GM12878 (cell line): ENCODE measurements at regions not wholly inside any gene's neighbourhood (a gene's known extent, or its start where the extent isn't known, plus 50 kb on each side); places are given as distances from the start of the nearest gene placed in this dataset.

Experiments used
- ATAC-seq: fragments of 200-7000 bp; cut with Tn5 transposase; 3 replicates; pipeline ENCODE4 v1.9.1; 2020; ENCODE audit warnings: mild to moderate bottlenecking, moderate library complexity
- BruUV-seq: library from RNA; stranded (reverse); fragments of 400-500 nt; replicated peaks from 2 replicates; lab custom pipeline; 2021; lab: Mats Ljungman, UMichigan
- CTCF ChIA-PET: fragments of 300-600 bp; sonication (Branson Sonifier 250); formaldehyde crosslinking; extraction: SDS; loops from one replicate; lab custom pipeline; 2021; ENCODE audit warnings: inconsistent platforms; lab: Yijun Ruan, JAX
- POLR2A ChIA-PET: fragments of 350-600 bp; formaldehyde crosslinking; extraction: SDS; loops from one replicate; lab custom pipeline; 2021; ENCODE audit warnings: inconsistent platforms; lab: Charles Lee
- RAD21 ChIA-PET: fragments of 300-600 bp; sonication (Branson Sonifier 250); formaldehyde crosslinking; loops from one replicate; lab custom pipeline; 2023; ENCODE audit warnings: antibody characterized with exemption; ENCODE audit not compliant: unreplicated experiment; lab: Charles Lee
- SMC1A ChIA-PET: fragments of 300-600 bp; sonication (Branson Sonifier 250); formaldehyde crosslinking; loops from one replicate; lab custom pipeline; 2023; ENCODE audit not compliant: unreplicated experiment, uncharacterized antibody; lab: Charles Lee
- DNase-seq: peaks from one replicate; pipeline ENCODE4 v3.0.0-alpha.2; 2011; ENCODE audit warnings: low read depth, low spot score
- FAIRE-seq: peaks from 3 replicates; lab custom pipeline; 2011; peaks lifted over from hg19 to GRCh38; lab: Jason Lieb, UNC
- H2AFZ ChIP-seq: 2 replicates; pipeline ENCODE4 v1.6.0; 2011; ENCODE audit warnings: low read depth, low read length, control low read depth; ENCODE audit not compliant: control insufficient read depth
- H3K27ac ChIP-seq: 2 replicates; pipeline ENCODE4 v1.5.1; 2011; ENCODE audit warnings: control low read depth; ENCODE audit not compliant: control insufficient read depth, insufficient read depth
- H3K27me3 ChIP-seq, 2 experiments: replicated peaks in 1 of 2; 2 replicates each; pipeline versions ENCODE4 v1.6.0 to v1.6.1; 2011; ENCODE audit warnings: low read length in 1 of 2; ENCODE audit not compliant: control insufficient read depth in 2 of 2, insufficient read depth in 2 of 2
- H3K36me3 ChIP-seq, 2 experiments: 2 replicates each; pipeline ENCODE4 v1.5.1; 2011; ENCODE audit warnings: low read length in 1 of 2; ENCODE audit not compliant: control insufficient read depth in 2 of 2, insufficient read depth in 2 of 2
- H3K4me1 ChIP-seq: 2 replicates; pipeline ENCODE4 v1.6.1; 2011; ENCODE audit warnings: mild to moderate bottlenecking, low read length, moderate library complexity, mixed read lengths; ENCODE audit not compliant: control insufficient read depth, insufficient read depth
- H3K4me2 ChIP-seq: 2 replicates; pipeline ENCODE4 v1.6.0; 2011; ENCODE audit warnings: control low read depth; ENCODE audit not compliant: control insufficient read depth, insufficient read depth
- H3K4me3 ChIP-seq: fragments of 200-600 bp; sonication (generic); 2 replicates; pipeline ENCODE4 v1.5.1; 2016
- H3K79me2 ChIP-seq: 2 replicates; pipeline ENCODE4 v1.6.0; 2011; ENCODE audit warnings: low read length; ENCODE audit not compliant: control insufficient read depth, insufficient read depth
- H3K9ac ChIP-seq: 2 replicates; pipeline ENCODE4 v1.8.0; 2011; ENCODE audit warnings: low read length, control low read depth, mixed read lengths; ENCODE audit not compliant: control insufficient read depth, insufficient read depth
- H3K9me3 ChIP-seq: replicated peaks from 3 replicates; pipeline ENCODE4 v1.5.1; 2011; ENCODE audit warnings: mild to moderate bottlenecking, low read length; ENCODE audit not compliant: control insufficient read depth, insufficient read depth
- H4K20me1 ChIP-seq: 2 replicates; pipeline ENCODE4 v1.6.0; 2011; ENCODE audit not compliant: control insufficient read depth, insufficient read depth
- BCL3 ChIP-seq: IDR thresholded peaks from 2 replicates; pipeline ENCODE4 v1.6.1; 2011; ENCODE audit warnings: borderline replicate concordance, low read depth, mild to moderate bottlenecking, moderate library complexity, low read length; ENCODE audit not compliant: insufficient read depth, poor library complexity, severe bottlenecking
- CUX1 ChIP-seq: IDR thresholded peaks from 2 replicates; pipeline ENCODE4 v1.6.1; 2012; ENCODE audit warnings: improper control_type of control experiment, low read depth, low read length; ENCODE audit not compliant: insufficient replicate concordance
- ESRRA ChIP-seq: IDR thresholded peaks from 2 replicates; pipeline ENCODE4 v1.6.1; 2012; ENCODE audit warnings: mild to moderate bottlenecking, low read length, improper control_type of control experiment
- IKZF2 ChIP-seq, 2 experiments: fragments of 450-650 bp; IDR thresholded peaks; 2 replicates each; pipeline ENCODE4 v1.6.1; 2017; ENCODE audit warnings: mild to moderate bottlenecking in 2 of 2, moderate library complexity in 2 of 2
- IRF5 ChIP-seq: fragments of 450-650 bp; IDR thresholded peaks from 2 replicates; pipeline ENCODE4 v1.6.1; 2017; ENCODE audit warnings: borderline replicate concordance
- JUNB ChIP-seq: IDR thresholded peaks from 2 replicates; pipeline ENCODE4 v1.6.1; 2016; ENCODE audit warnings: antibody characterized with exemption, mild to moderate bottlenecking
- KLF5 ChIP-seq: fragments of 450-650 bp; IDR thresholded peaks from 2 replicates; pipeline ENCODE4 v1.6.1; 2014; ENCODE audit warnings: mild to moderate bottlenecking; ENCODE audit not compliant: partially characterized antibody
- PAX5 ChIP-seq: IDR thresholded peaks from 2 replicates; pipeline ENCODE4 v1.6.1; 2011; ENCODE audit warnings: low read depth, low read length, borderline replicate concordance
- PBX3 ChIP-seq: IDR thresholded peaks from 2 replicates; pipeline ENCODE4 v1.6.1; 2011; ENCODE audit warnings: mild to moderate bottlenecking, low read depth, low read length, moderate library complexity; ENCODE audit not compliant: insufficient replicate concordance
- POLR2AphosphoS2 ChIP-seq: IDR thresholded peaks from 2 replicates; pipeline ENCODE4 v1.6.1; 2011; ENCODE audit warnings: low read depth, mild to moderate bottlenecking, low read length, improper control_type of control experiment, moderate library complexity
- RAD51 ChIP-seq: fragments of 450-650 bp; IDR thresholded peaks from 2 replicates; pipeline ENCODE4 v1.6.1; 2016; ENCODE audit warnings: moderate library complexity, mild to moderate bottlenecking, inconsistent platforms
- SMAD5 ChIP-seq: IDR thresholded peaks from 2 replicates; pipeline ENCODE4 v1.6.1; 2016; ENCODE audit warnings: antibody characterized with exemption, low read depth
- SMARCA5 ChIP-seq: fragments of 450-650 bp; IDR thresholded peaks from 2 replicates; pipeline ENCODE4 v1.6.1; 2017; ENCODE audit warnings: mild to moderate bottlenecking
- SRF ChIP-seq, 2 experiments: IDR thresholded peaks; 2 replicates each; pipeline ENCODE4 v1.6.1; 2011; ENCODE audit warnings: low read depth in 2 of 2, low read length in 2 of 2, mild to moderate bottlenecking in 1 of 2, moderate library complexity in 1 of 2
- TCF3 ChIP-seq: IDR thresholded peaks from 2 replicates; pipeline ENCODE4 v1.6.1; 2012; ENCODE audit warnings: low read depth, mild to moderate bottlenecking, low read length, borderline replicate concordance; ENCODE audit not compliant: insufficient read depth
- ZNF384 ChIP-seq: IDR thresholded peaks from 2 replicates; pipeline ENCODE4 v1.6.1; 2012; ENCODE audit warnings: low read depth, mild to moderate bottlenecking, low read length, improper control_type of control experiment, borderline replicate concordance
- ZSCAN29 ChIP-seq: fragments of 450-650 bp; IDR thresholded peaks from 2 replicates; pipeline ENCODE4 v1.6.1; 2017; ENCODE audit warnings: mild to moderate bottlenecking, moderate library complexity
- WGBS: methylation state at CpG from one replicate; pipeline ENCODE4 v1.1.6; 2016; ENCODE audit warnings: low lambda C conversion rate; ENCODE audit not compliant: insufficient replicate concordance, insufficient coverage; ENCODE audit errors: missing lambda C conversion rate; 5-methylcytosine and 5-hydroxymethylcytosine counted together
- in situ Hi-C: fragments of 300-500 bp; cut with MboI; formaldehyde crosslinking; loops from 9 replicates; pipeline ENCODE4 v1.14.3; 2018; ENCODE audit warnings: mixed read lengths
- intact Hi-C: fragments of 100-400 bp; cut with micrococcal nuclease; formaldehyde crosslinking; loops from one replicate; pipeline ENCODE4 v1.14.2; 2022; ENCODE audit not compliant: unreplicated experiment

GRCh38 chr3:177961784-177962183, 574.5 kb upstream of the KCNMB2 start:
- Histone ChIP-seq H3K27ac (no peak overlapping the region), H4K20me1 (no peaks in the 10 kb centered on the region), H3K4me1 (no peaks in the 10 kb centered on the region), H3K9ac (no peak overlapping the region), H3K4me2 (no peak overlapping the region), H3K9me3 (no peaks in the 10 kb centered on the region), H3K27me3 (no peaks in the 10 kb centered on the region; a peak in 1 of 4 replicates), H3K36me3 (no peaks in the 10 kb centered on the region), H3K4me3 (no peak overlapping the region), H3K79me2 (no peaks in the 10 kb centered on the region), H2AFZ (no peak overlapping the region)
- SMC1A ChIA-PET = interaction anchor here (0.7 kb wide), 1 partner anchor 600 kb away, joined by 3 read pairs; no protein-coding TSS in a partner anchor
- CTCF ChIA-PET = no interaction called here
- ATAC-seq (no peak), FAIRE-seq (no peak), DNase-seq (no peak)
- BruUV-seq = no TSS peak
- in situ Hi-C loops (no loop called here), intact Hi-C loops (no loop called here)
- WGBS = 19% methylated on average over 3 of the region's 3 CpGs
- POLR2A ChIA-PET = no interaction called here
- RAD21 ChIA-PET = no interaction called here
- TF ChIP-seq ZSCAN29 (no peak), PBX3 (no peak), KLF5 (no peak), PAX5 (no peak), JUNB (no peak), ZNF384 (no peak), ESRRA (no peak), SRF (IDR thresholded peaks at IDR 0.05; ENCODE audit: low read depth in 2 of 2, low read length in 2 of 2) (no peak), TCF3 (no peak), RAD51 (no peak), BCL3 (no peak), IKZF2 (IDR thresholded peaks at IDR 0.05) (no peak), CUX1 (no peak), POLR2AphosphoS2 (no peak), SMARCA5 (no peak), SMAD5 (no peak), IRF5 (no peak)
